Endometrial microvascular endothelial cells (primary cell): ENCODE measurements at regions not wholly inside any gene's neighbourhood (a gene's known extent, or its start where the extent isn't known, plus 50 kb on each side); places are given as distances from the start of the nearest gene placed in this dataset.

Source experiments
- in situ Hi-C: cut with HindIII; loops from 2 replicates; pipeline ENCODE4 v1.10.0; 2017; ENCODE audit warnings: low sequenced_read_pairs, low pct_unique_long_range_greater_than_20kb; ENCODE audit errors: inconsistent ontology term

DNA sequence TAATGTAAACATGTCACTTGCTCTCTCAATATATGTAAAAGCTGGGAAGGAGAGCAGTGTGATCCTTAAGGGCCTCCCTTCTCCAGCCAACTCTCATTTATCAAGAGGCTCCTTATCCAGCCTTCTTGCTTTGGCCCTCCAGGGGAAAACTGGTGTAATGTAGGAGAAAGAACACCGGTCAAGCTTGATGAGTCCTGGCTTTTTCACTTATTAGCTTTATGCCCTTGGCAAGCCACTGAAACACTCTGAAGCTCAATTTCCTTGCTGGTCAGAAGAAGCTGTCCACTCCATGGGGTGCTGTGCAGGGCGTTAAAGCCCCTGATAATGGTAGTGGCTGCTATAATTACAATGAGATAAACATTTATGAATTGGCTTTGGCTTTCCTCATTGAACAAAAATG is 251.2 kb upstream of the RBBP8 start:
- in situ Hi-C loops: loop anchor here (25.0 kb wide), 1 partner anchor 495 kb away; no protein-coding TSS in a partner anchor

DNA sequence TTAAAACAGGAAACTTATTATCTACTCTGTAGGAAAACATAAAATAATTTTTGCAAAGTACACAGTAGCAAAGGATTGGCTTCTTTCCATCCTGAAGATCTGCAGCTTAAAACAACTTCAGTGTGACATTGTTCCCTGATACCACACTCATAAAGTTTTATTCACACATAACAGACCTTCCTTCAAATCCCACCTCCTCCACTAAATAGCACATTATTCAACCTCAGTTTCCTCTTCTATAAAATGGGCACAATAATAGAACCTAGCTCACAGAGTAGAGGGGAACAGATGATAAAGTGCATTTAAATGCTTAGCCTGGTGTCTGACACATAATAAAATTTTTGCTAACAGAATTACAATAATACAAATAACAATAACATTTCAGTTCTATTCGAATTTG is 250.4 kb upstream of the RBBP8 start:
- in situ Hi-C loops: loop anchor here (25.0 kb wide), 1 partner anchor 495 kb away; no protein-coding TSS in a partner anchor

DNA sequence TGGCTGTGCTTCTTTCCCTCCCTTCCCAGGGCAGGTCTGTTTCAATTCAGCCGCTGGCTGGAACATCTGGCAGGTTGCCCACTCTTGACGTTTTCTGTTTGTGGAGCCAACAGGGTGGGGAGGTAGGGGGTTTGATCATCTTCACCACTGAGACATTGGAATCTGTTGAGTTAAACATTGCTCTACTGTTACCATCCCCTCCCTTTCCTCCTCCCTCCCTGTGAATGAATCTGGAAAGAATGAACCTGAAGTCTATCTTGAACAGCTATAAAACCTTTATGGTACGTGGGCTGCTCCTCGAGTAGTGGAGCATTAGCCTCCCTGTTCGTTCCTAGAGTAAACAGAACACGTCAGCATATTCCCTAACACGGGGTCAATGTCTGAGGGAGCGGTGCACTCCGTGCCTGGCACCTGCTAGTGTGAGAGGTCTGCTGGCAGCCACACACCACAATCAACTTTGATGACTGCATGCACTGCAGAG is 249.9 kb upstream of the RBBP8 start:
- in situ Hi-C loops: loop anchor here (25.0 kb wide), 1 partner anchor 496 kb away; no protein-coding TSS in a partner anchor

DNA sequence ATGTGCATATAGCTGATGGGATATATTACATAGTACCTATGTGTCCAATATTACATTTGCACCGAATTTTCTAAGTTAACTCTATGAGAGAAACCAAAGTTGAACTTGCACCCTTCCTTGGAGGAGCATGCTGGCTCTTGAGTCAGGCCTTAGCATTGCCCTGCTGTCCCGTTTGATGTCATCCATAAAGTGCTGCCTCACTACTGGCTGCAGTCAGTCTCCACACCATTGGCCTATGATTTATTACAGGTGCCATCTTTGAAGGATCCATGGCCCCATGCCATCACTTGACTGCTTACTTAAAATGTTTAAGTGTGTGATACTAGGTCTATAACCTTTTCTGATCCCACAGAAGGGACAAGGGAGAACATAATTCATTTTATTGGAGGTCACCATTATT is 249.3 kb upstream of the RBBP8 start:
- in situ Hi-C loops: loop anchor here (25.0 kb wide), 1 partner anchor 496 kb away; no protein-coding TSS in a partner anchor

DNA sequence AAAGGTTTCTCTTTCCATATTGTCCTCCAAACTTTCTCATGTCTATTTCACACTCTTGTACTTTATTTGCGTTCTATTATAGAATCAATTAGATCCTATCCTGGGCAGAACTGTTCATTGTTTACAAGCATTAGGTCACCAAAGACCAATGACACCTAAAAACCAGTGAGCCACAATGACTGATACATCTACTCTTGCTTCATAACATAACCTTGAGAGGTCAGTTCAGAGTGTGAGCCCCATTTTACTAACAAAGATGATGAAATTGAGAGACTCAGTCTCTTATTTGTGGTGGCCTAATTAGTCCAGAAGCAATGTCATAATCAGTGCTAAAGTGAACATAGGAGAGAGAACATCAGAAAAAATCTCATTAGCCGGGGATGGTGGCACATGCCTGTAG is 248.9 kb upstream of the RBBP8 start:
- in situ Hi-C loops: loop anchor here (25.0 kb wide), 1 partner anchor 497 kb away; no protein-coding TSS in a partner anchor

DNA sequence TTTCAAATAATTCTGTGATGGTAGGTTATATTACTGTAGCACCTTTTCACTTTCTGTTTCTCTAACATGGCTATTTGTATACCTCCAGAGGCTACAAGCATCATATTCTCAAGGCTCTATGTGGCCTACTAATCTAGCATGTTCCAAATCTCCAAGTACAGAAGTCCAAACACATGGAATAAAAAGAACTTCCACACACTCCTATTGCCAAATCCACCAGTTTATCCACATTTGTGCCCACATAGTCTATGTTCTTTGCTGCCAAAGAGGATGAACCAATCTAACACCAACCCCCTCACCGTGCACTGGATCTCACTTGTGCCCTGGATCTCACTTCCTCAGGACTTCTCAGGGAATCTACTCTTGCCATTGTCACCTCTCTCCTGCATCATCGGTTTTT is 247.3 kb upstream of the RBBP8 start:
- in situ Hi-C loops: loop anchor here (25.0 kb wide), 1 partner anchor 498 kb away; no protein-coding TSS in a partner anchor

DNA sequence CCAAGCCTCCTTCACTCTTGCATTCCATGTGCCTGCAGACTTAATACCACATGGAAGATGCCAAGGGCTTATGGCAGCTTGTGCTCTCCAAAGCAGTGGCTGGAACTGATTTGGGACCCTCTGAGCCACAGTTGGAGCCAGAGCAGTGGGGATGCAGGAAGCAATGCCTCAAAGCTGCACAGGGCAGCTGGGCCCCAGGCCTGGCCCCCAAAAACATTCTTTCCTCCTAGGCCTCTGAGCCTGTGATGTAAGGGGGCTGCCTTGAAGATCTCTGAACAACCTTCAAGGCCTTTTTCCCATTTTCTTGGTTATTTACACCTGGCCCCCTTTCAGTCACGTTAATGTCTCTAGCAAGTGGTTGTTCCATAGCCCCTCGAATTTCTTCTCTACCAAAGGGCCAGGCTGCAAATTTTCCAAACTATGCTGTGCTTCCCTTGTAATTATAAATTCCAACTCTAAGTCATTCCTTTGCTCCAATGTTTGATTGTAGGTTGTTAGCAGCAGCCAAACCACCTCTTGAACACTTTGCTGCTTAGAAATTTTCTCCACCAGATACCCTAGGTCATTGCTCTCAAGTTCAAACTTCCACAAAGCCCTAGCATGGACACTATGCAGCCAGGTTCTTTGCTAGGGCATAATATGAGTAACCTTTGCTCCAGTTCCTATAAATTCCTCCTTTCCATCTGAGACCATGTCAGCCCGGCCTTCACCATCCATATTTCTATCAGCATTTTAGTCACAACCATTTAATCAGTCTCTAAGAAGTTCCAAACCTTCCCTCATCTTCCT is 245.0 kb upstream of the RBBP8 start:
- in situ Hi-C loops: loop anchor here (25.0 kb wide), 1 partner anchor 501 kb away; no protein-coding TSS in a partner anchor

DNA sequence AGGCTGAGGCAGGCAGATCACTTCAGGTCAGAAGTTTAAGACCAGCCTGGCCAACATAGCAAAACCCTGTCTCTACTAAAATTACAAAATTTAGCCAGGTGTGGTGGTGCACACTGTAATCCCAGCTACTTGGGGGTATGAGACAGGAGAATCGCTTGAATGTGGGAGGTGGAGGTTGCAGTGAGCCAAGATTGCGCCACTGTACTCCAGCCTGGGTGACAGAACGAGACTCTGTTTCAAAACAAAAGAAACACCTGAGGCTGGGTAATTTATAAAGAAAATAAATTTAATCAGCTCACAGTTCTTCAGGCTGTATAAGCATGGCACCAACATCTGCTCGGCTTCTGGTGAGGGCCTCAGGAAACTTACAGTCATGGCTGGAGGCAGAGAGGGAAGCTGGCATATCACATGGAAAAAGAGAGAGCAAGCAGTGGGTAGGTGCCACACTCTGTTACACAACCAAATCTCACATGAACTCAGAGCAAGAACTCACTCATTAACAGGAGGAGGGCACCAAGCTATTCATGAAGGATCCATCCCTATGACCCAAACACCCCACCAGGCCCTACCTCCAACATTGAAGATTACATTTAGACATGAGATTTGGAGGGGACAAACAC is 244.1 kb upstream of the RBBP8 start:
- in situ Hi-C loops: loop anchor here (25.0 kb wide), 1 partner anchor 502 kb away; no protein-coding TSS in a partner anchor

DNA sequence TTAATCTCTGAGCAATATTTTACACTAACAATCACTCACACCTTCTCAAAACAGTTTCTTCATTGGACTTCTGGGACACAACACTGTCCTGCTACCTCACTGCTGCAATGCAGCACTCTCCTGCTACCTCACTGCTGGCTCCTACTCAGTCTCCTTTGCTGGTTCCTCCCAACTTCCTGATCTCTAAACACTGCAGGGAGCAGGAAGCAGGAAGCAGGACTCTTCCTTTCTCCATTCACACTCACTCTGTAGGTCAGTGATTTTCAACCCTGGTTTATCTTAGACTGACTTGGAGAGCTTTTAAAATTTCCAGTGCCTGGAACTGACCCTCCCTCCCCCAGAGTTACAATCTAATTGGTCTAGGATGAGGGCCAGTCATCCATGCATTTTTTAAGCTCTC is 243.4 kb upstream of the RBBP8 start:
- in situ Hi-C loops: loop anchor here (25.0 kb wide), 1 partner anchor 502 kb away; no protein-coding TSS in a partner anchor

DNA sequence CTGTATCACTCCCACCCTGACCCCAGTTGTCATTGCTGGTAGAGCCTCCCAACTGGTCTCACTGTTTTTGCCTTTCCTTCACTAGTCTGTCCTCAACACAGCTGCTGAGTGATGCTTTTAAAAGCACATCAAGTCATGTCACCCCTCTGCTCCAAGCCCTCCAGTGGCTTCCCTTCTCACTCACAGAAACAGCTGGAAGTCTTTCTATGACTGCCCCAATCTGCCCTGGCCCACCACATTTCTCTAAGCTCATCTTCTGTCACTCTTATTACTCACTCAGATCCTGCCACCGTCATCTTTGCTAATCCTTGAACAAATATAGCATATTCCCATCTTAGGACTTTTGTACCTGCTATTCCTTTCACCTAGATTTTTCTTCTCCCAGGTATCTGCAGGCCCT is 242.6 kb upstream of the RBBP8 start:
- in situ Hi-C loops: loop anchor here (25.0 kb wide), 1 partner anchor 503 kb away; no protein-coding TSS in a partner anchor

DNA sequence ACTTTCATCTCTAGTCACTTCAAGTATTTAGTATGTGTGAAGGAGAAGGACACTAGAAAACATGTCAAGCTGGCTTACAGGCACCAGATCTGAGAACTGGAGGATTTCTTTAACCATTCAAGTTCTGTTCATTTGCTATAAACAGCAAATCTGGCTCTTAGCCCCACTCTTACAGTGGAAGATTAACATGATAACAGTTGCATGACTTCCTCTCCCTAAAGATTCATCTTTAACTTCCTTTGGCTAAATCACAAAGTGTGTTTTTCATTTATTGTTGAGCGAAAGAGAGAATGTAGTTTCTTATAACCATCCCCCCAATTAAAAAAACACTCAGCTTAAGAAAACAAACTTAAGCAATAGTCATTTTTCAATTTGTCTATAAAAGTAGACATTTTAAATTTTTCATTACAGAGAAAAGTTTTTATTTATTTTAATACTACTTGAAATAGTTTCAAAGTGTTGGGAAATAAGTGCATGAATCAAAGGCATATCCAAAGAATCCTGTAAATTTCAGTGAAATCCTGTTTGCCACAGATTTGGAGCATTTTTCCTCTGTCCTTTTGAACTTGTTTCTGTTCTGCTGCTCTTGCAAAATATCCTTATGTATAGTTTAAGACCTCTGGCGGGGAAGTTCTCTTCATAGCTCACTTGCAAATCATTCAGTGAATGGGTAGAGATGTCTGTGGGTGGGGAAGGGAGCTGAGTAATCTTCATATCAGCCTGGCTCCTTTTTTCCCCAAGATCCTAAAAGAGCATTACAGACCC is 241.0 kb upstream of the RBBP8 start:
- in situ Hi-C loops: loop anchor here (25.0 kb wide), 1 partner anchor 505 kb away; no protein-coding TSS in a partner anchor

DNA sequence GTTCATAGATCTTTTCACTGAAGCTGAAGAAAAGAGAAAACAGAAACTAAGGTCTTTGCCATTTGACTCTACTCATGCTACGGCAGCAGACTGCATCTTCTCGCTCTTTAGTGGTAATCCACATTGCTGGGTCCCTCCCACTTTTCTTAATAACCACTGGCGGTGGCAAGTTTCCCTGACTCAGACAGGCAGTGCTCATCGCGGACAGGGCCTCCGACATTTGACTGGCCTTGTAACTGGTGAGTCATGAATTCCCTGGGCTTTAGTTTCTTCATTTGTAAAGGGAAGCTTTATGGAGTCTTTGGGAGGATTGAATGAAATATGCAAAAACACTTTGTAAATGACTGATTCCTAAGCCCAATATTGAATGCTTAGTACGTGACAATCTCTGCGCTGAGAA is 238.2 kb upstream of the RBBP8 start:
- in situ Hi-C loops: loop anchor here (25.0 kb wide), 1 partner anchor 508 kb away; no protein-coding TSS in a partner anchor

DNA sequence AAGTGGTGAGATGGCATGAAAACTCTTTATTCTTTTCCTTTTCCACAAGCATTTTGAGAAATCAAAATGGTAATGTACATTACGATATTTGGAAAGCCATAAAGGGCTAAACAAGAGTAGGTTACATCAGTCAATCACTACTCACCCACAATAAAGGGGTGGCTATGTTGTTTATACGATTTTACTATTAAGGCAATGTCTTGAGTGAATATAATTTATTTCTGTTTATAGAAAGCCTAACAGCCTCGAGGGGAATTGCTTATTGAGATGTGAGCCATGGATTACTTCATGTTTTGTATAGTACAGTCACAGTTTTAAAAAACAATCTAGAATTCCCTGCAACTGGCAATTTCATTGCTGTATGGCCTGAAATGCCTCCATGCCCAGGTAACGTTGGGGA is 237.5 kb upstream of the RBBP8 start:
- in situ Hi-C loops: loop anchor here (25.0 kb wide), 1 partner anchor 508 kb away; no protein-coding TSS in a partner anchor

DNA sequence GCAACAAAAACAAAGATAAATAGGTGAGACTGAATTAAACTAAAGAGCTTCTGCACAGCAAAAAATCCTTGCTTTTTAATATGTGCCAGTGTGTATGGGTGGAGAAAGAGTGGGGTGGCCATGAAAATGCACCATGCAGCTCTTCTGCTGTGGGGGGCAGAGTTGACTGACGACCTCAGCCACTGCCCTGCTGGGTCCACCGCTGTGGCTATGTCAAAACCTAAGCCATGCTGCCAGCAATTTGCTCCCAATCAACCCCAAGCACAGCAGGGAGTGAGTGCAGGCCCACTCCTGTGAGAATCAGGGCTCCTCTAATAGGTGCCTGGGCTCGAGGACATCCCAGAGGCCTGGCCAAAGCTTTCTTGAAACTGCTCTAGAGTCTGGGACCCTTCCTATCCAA is 235.6 kb upstream of the RBBP8 start:
- in situ Hi-C loops: loop anchor here (25.0 kb wide), 1 partner anchor 510 kb away; no protein-coding TSS in a partner anchor

DNA sequence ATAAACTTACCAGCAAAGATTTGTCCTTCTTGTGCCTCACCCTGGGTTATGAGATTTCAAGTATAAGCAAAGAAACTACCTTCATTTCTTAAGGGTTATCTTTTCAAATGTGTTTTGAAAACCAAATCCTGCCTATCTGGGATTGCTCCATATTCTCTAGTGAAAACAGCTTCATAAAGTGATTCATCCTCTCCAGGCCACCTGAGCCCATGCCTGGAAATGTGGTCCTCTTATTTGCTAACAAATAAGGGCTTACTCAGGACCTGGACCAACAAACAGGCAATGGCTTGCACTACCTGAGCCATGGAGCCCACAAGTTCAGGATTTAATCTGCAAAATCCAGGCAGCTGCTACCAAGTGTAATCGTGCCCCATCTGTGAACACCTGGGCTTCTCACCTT is 234.4 kb upstream of the RBBP8 start:
- in situ Hi-C loops: loop anchor here (25.0 kb wide), 1 partner anchor 511 kb away; no protein-coding TSS in a partner anchor

DNA sequence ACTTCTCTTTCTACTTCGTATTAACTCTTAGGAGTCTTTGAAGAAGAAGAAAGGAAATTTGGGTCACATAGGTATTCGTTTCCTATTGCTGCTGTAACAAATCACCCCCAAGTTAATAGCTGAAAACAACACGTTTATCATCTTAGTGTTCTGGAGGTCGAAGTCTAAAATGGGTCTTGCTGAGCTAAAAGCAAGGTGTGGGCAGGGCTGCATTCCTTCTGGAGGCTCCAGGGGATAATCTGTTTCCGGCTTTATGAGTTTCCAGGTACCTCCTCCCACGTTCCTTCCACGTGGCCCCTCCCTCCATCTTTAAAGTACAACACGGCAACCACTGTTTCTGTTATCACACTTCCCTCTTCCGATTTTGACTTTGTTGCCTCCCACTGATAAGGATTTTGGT is 233.5 kb upstream of the RBBP8 start:
- in situ Hi-C loops: loop anchor here (25.0 kb wide), 1 partner anchor 512 kb away; no protein-coding TSS in a partner anchor

DNA sequence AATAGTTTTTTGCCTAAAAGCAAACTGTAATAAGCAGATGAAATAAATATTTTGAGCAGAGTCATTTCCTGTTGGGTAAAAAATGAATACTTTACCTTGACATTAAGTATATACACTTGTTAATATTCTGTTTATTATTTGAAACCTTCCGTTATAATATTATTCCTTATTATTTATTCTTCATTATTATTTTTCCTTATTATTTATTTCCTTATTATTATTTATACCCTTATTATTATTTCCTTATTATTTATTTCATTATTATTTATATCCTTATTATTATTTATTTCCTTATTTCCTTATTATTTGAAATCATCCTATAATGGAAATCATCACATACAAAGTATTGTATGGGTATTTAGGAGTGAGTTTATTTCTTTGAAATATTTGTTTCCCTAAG is 232.2 kb upstream of the RBBP8 start:
- in situ Hi-C loops: no loop called here

DNA sequence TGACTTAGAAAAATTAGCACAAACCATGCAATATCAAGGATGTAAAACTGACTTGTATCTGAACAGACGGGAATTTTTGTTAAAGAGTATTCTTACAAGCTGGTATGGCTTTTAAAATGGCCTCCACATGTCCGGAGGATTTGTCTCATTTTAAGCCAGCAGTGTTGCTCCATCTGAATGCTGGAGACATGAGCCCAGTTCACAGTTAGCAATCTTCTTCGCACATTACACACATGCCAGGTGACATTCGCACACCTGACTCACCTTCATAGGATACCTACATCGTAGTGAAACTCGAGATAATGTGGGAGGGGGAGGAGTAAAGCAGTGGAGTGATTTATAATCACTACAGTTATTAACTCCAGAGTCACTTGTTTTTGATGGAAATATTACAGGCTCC is 231.8 kb upstream of the RBBP8 start:
- in situ Hi-C loops: no loop called here

DNA sequence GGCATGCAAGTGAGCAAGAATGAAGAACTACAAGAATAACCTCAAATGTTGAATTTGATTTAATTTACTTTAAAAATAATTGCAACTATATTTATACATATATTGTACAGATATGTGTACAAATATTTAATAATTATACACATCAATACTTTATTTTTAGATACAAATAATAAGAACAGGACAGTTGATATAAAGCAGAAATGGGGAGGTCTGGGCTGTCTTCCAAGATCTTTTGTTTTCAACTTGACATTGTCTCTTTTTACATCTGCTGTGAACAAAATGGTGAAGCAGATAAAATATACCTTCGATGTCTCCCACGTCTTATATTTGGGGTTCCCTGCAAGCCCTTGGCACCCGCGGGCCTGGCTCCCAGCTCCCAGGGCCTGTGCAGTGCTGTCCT is 231.3 kb upstream of the RBBP8 start:
- in situ Hi-C loops: no loop called here
